ENCODE measurements at regions not wholly inside any gene's neighbourhood (a gene's known extent, or its start where the extent isn't known, plus 50 kb on each side); places are given as distances from the start of the nearest gene placed in this dataset.

DNA sequence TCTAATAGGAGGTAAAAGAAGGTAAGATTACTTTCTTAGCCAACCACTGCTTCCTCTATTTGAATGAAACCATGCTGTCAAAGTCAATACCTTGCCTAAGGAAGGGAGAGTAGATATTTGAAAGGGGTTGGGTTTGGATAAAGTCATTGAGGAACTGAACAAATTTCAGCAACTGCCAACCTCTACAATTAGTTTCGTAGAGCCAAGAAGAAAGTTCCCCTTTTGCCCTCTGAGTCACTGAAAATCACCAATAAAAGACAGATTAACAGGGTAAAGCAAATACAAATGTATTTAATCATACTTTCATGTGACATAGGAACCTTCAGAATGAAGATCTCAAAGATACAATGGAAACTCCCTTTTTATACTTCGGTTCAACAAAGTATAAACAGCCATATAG lies 615.7 kb downstream of the GABRG2 start:
- Histone ChIP-seq H3K27me3 (ENCODE audit: control insufficient read depth, insufficient read depth, low read length) (no peaks in the 10 kb centered on the region), H2AK9ac (replicated peaks; ENCODE audit: low read depth, low read length, poor library complexity) (no peak overlapping the region), H3K56ac (ENCODE audit: extremely low read depth, insufficient read depth, low read length) (no peak overlapping the region), H3K4me1 (ENCODE audit: control insufficient read depth, insufficient read depth, low read length) (no peaks in the 10 kb centered on the region), H4K91ac (ENCODE audit: insufficient read depth, low read depth, low read length) (no peak overlapping the region), H2BK15ac (ENCODE audit: low read depth, low read length) (no peak overlapping the region), H3K18ac (ENCODE audit: low read depth, low read length) (no peak overlapping the region), H4K8ac (ENCODE audit: low read depth in 2 of 2, low read length in 2 of 2) (no peak overlapping the region), H3K9me1 (ENCODE audit: insufficient read depth, low read length) (no peaks in the 10 kb centered on the region), H3K4me2 (ENCODE audit: low read depth, low read length) (no peak overlapping the region), H3K9me3 (ENCODE audit: control insufficient read depth, insufficient read depth, low read length) (peaks cover 2% of the 10 kb centered on the region), H3K4me3 (ENCODE audit: insufficient read depth, low read depth, low read length) (no peak overlapping the region), H2AFZ (replicated peaks; ENCODE audit: low read length, poor library complexity) (no peak overlapping the region), H3K23ac (ENCODE audit: low read depth, low read length) (no peak overlapping the region), H3K79me1 (ENCODE audit: low read depth in 1 of 2, low read length in 2 of 2) (no peaks in the 10 kb centered on the region), H4K20me1 (ENCODE audit: insufficient read depth, low read length) (no peaks in the 10 kb centered on the region), H4K5ac (ENCODE audit: low read depth, low read length) (no peak overlapping the region), H2BK5ac (ENCODE audit: low read depth, low read length, poor library complexity, severe bottlenecking) (no peak overlapping the region), H3K14ac (replicated peaks; ENCODE audit: low read depth, low read length) (no peak overlapping the region), H3K9ac (ENCODE audit: low read depth, low read length) (no peak overlapping the region), H2BK20ac (ENCODE audit: low read depth, low read length) (no peak overlapping the region), H3K4ac (ENCODE audit: low read depth, low read length) (no peak overlapping the region), H2BK120ac (ENCODE audit: low read depth, low read length) (no peak overlapping the region), H3K27ac (ENCODE audit: insufficient read depth, low read length) (no peak overlapping the region), H2AK5ac (ENCODE audit: low read depth, low read length) (no peak overlapping the region), H3K36me3 (ENCODE audit: control insufficient read depth, insufficient read depth, low read length) (no peaks in the 10 kb centered on the region)
- ChIA-PET POLR2A (ENCODE audit: unreplicated experiment) (no interaction called here), CTCF (no interaction called here)
- TF ChIP-seq SMC3 (IDR thresholded peaks at IDR 0.05; ENCODE audit: low read depth, low read length) (no peak), NFE2L2 (IDR thresholded peaks at IDR 0.05; ENCODE audit: low read depth, low read length) (no peak), RAD21 (IDR thresholded peaks at IDR 0.05; ENCODE audit: low read length) (no peak)
- in situ Hi-C loops (cut with MboI; ENCODE audit: low sequenced_read_pairs) (no loop called here), intact Hi-C loops (cut with micrococcal nuclease) (no loop called here), dilution Hi-C loops (cut with HindIII; ENCODE audit: low sequenced_read_pairs, unreplicated experiment) (no loop called here)
- no TSS peak for BruUV-seq (replicated peaks)
- no CpG with 5 or more reads among the region's 2 CpGs for WGBS, 2 experiments (ENCODE audit: extremely low coverage in 2 of 2, insufficient read length in 1 of 2)
- no peak for ATAC-seq (ENCODE audit: low read depth)
- no peak for DNase-seq

Measured in IMR-90 (cell line).